ENCODE measurements at regions not wholly inside any gene's neighbourhood (a gene's known extent, or its start where the extent isn't known, plus 50 kb on each side); places are given as distances from the start of the nearest gene placed in this dataset.

GRCh38 chr4:19987746-19988145 lies 264.0 kb upstream of the SLIT2 start:
- DNase-seq: no peak

DNA sequence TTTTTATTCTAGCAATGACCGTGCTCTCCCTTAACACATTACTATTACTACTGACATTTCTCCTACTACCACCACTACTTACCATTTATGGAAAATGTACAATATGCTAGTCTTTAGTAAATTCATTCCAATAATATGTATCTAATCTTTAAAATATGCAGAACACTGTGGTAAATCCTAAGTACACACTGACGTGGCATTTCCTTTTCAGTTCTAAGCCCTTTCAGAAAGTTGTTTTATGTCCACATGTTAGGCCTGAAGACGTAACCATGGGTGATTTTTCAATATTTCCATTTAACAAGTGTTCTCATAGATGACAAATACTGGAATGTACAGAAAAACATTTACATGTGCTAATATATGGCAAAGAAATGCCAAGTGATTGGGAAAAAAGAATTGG lies 268.6 kb upstream of the SLIT2 start:
- DNase-seq: no peak

DNA sequence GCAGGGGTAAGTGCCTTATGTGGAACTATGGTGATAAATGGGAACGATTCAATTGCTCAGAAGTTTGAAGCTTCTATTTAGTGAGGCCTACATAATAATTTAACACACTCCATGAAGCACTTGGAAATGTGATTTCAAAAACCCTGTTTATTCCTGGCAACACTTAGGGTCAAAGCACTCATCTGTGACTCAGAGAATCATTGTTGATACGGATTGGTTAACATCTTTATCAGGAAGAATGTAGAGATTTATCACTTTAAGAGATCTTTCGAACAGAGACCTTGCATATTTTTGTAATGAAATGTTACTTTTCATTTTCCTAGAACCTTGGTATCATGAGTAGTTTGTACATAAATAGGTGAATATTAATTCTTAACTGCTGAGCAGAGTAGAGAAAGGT lies 269.1 kb upstream of the SLIT2 start:
- DNase-seq: no peak

- no peak for DNase-seq
Observed at GRCh38 chr4:19971829-19972228, 279.9 kb upstream of the SLIT2 start.

GRCh38 chr4:19969492-19969891 lies 282.2 kb upstream of the SLIT2 start:
- DNase-seq: no peak

GRCh38 chr4:19961091-19961490 lies 290.6 kb upstream of the SLIT2 start:
- no peak for DNase-seq

GRCh38 chr4:19958848-19959247 lies 292.9 kb upstream of the SLIT2 start:
- no peak for DNase-seq

- DNase-seq: no peak
Observed at GRCh38 chr4:19947349-19947748, 304.4 kb upstream of the SLIT2 start.

GRCh38 chr4:19945979-19946380 lies 305.7 kb upstream of the SLIT2 start:
- no peak for DNase-seq

DNA sequence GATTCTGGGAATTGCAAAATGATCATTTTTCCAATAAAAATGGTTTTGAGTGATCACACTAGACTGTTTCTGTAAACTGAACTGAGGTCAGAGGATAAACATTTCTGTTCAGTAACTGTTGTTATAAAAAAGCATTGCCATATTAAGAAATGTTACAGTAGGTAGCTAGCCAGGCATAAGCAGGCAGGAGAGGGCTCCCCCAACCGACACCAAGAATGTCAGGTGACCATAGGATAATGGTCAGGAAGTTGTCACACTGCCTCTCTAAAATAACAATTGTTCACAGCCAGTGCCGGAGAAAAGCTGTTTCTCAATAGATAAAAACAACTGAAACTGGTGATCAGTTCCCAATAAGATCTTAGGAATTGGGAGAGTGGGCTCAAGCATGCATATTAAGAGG lies 306.2 kb upstream of the SLIT2 start:
- DNase-seq: no peak

DNA sequence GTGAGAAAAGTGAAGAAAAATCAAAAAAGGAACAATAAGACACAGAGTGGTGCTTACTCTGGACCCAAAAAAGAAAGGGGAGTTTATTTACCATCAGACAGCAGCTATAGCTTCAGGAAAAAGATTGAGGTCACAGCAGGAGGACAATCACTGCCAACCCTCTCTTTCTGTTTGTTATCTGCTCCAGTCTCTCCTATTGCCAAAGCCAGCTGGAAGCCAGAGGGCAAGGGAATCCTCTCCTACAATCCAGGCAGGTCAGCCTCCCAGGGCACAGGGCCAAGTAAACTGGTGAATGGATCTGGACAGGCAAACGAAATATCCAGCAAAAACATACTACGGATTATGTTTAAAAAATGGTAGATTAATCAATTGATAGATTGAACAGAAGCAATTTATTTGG lies 306.9 kb upstream of the SLIT2 start:
- DNase-seq: no peak

- no peak for DNase-seq
Observed at GRCh38 chr4:19944251-19944650, 307.5 kb upstream of the SLIT2 start.

GRCh38 chr4:19941434-19941833 lies 310.3 kb upstream of the SLIT2 start:
- DNase-seq: no peak

DNA sequence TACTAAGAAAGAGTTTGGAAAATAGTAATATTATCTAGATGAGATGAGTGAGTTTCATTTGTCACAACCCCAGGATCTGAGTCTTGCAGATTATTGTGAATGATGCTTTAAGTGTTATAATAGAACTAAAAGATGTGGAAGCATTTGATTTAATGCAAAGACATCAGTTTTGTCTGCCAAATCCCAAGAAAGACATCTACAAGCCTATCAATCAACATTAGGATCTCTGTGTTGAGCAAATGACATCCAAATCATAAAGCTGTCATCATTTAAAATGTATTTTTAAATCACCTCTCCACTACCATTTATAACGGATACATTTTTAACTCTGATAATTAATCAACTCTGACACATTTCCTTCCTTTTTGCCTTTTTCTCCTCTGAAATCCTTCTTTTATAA lies 310.8 kb upstream of the SLIT2 start:
- DNase-seq: no peak

GRCh38 chr4:19936476-19936875 lies 315.2 kb upstream of the SLIT2 start:
- DNase-seq: no peak

- no peak for DNase-seq
Observed at GRCh38 chr4:19930742-19931141, 321.0 kb upstream of the SLIT2 start.

DNA sequence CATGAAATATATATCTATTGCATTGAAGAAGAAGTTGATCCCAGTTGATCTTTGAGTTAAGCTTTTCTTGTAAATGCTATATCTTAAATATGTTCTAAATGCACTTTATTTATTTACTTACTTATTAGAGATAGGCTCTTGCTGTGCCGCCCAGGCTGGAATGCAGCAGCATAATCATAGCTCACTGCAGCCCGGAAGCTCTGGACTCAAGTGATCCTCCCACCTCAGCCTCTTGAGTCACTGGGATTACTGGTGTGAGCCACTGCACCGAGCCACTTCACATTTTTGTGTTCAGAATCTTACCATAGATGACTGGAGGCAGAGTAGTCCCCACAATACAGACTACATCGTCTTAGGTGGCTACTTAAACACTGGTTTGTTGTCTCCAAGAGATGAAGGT lies 324.3 kb upstream of the SLIT2 start:
- DNase-seq: no peak

DNA sequence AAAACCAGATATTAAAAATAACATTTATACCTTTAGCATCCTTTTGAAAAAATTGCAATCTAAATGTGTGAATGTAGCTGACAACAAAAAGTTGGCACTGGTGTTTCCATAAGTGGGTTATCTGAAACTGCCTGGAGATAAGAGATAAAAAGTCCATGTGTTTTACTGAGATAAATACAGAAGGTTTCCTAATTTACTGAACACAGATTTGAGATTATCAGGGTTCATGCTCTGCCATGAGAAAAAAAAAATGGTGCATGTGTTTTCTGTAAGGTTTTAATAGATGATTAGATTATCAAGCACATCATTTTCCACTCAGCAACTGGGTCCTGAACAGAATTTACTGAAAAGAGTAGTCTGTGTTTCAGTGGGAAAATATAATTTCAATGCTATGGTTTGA lies 326.2 kb upstream of the SLIT2 start:
- DNase-seq: no peak

- no peak for DNase-seq
Observed at GRCh38 chr4:19924761-19925160, 326.9 kb upstream of the SLIT2 start.

DNA sequence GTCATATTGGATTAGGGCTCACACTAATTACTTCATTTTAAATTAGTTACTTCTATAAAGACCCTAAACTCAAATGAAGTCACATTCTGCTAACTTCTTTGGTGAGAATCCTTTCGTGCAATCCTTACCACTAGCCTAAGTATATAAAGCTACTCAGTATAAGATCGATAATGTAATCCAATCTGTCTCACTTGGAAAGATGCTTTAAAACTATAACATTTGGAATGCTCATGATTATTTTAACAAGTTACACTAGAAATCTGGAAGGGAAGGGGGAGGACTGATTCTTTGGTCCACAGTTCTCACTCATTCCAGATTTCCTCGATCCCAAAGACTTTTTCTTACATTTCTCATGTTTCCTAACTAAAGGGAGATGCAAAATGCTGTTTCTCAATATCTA lies 336.4 kb upstream of the SLIT2 start:
- DNase-seq: no peak

DNA sequence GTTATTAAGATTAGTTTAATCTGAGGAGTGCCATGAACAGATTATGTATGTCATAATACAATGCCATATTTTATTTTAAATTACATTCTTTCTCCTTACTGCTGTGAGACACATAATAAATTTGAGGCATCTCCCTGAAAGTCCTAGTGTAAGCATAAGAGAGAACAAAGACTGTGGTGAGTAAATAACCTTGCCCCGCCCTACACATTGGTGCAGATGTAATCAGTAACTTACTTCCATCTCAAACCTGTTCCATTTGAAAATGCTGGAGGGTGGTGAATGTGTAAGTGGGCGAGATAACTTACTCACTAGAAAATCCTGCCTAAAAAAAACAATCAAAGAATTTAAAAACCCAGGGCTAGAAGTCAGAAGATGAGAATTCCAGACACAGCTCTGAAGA lies 338.1 kb upstream of the SLIT2 start:
- no peak for DNase-seq

DNA sequence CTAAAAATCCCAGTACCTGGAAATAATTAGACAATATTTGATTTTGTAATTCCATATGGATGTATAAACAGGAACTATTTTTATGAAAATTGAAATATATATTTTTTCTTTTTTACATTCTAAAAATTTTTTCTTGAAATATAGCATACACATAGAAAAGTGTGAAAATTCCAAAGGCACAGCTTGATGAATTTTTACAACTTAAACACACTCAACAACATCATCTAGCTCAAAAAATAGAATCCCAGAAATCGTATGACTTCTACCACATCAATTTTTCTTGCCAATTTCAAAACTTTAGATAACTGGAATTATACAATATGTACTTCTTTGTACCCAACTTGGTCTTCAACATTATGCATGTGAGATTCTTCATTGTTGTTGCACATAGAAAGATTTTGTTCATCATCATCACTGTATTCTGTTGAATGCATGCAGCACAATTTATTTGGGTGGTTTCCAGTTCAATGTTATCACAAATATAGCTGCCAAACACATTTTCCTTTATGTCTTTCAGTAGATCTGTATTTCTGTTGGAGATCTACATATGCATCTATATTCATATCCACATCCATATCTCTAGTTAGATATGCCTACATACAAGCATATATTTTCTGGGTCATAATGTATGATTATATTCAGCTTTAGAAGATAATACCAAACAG lies 340.7 kb upstream of the SLIT2 start:
- no peak for DNase-seq

DNA sequence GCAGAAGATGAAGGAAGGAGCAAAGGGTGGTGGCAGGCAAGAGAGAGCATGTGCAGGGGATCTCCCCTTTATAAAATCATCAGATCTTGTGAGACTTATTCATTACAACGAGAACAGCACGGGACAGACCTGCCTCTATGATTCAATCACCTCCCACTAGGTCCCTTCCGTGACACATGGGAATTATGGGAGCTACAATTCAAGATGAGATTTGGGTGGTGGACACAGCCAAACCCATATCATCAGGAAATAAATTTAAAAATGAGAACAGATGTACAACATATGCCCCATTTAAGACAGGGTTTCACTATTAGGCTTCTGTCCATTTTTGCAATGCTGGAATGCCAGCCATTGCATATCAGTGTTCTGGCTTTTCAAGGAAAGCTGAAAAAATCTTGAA lies 346.7 kb upstream of the SLIT2 start:
- no peak for DNase-seq

DNA sequence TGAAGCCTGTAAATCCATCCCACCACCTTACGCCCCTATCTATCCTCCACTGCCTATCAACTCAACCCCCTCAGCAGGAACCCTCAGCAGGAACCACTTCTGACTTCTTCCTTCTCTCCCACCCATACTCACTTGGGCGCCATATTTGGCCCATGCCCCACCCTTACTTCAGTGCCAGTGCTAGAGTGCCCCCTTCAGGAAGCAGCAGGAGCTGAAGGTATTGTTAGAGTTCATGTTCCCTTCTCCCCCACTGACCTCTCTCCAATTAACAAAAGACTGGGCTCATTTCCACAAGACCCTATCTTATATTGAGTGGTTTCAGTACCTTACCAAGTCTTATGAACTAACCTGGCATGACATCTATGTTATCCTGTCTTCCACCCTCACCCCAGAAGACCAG lies 363.1 kb upstream of the SLIT2 start:
- no peak for DNase-seq

- DNase-seq: no peak
Observed at GRCh38 chr4:19883841-19884240, 367.9 kb upstream of the SLIT2 start.

DNA sequence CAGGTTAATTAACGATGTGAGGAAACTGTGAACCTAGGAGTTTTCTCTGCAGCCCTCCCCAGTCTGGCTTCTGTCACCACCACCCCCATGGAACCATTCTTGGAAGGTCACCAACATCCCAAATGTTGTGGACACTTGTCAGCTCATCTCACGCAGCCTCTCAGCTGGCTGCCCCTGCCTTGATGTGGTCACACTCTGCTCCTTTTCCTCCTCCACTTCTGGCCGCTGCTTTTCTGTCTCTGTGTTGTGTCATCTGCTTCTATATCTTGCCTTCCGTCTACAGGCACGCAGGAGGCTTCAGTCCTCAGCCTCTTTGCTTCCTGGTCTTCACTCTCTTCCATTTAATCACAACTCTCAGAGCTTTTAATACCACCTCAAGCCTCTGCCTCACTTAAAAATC lies 371.5 kb upstream of the SLIT2 start:
- DNase-seq: no peak

Data from SIG-M5 (cell line).